GM19397 (cell line): ENCODE measurements at regions not wholly inside any gene's neighbourhood (a gene's known extent, or its start where the extent isn't known, plus 50 kb on each side); places are given as distances from the start of the nearest gene placed in this dataset.
"Not testable (repeated sequence)": the region's sequence is repeated elsewhere in the genome, so short reads cannot be mapped to it uniquely, and the experiment has no call there.

ENCODE experiments used
- ATAC-seq: cut with Tn5 transposase; IDR thresholded peaks from one replicate; pipeline ENCODE4 v1.9.1; 2021; ENCODE audit warnings: mild to moderate bottlenecking, moderate library complexity; ENCODE audit not compliant: unreplicated experiment

- ATAC-seq = no peak
Observed at GRCh38 chr18:66300141-66300540, 303.7 kb downstream of the CDH19 start.

- ATAC-seq = no peak
Observed at GRCh38 chr18:66280470-66280869, 323.4 kb downstream of the CDH19 start.

- no peak for ATAC-seq
Observed at GRCh38 chr18:66271962-66272361, 331.9 kb downstream of the CDH19 start.

- ATAC-seq = no peak
Observed at GRCh38 chr18:66264130-66264529, 339.8 kb downstream of the CDH19 start.

GRCh38 chr18:66254121-66254520, 349.8 kb downstream of the CDH19 start:
- ATAC-seq = no peak

GRCh38 chr18:66252703-66253102, 351.2 kb downstream of the CDH19 start:
- no peak for ATAC-seq

- no peak for ATAC-seq
Observed at GRCh38 chr18:66235206-66235605, 368.7 kb downstream of the CDH19 start.

- ATAC-seq = no peak
Observed at GRCh38 chr18:66226782-66227181, 377.1 kb downstream of the CDH19 start.

- ATAC-seq = not testable (repeated sequence)
Observed at GRCh38 chr18:66223317-66223716, 380.6 kb downstream of the CDH19 start.

GRCh38 chr18:66222174-66222573, 381.7 kb downstream of the CDH19 start:
- ATAC-seq = no peak

GRCh38 chr18:66219817-66220216, 384.1 kb downstream of the CDH19 start:
- ATAC-seq = no peak

GRCh38 chr18:66211749-66212148, 392.1 kb downstream of the CDH19 start:
- ATAC-seq = no peak

GRCh38 chr18:66210875-66211274, 393.0 kb downstream of the CDH19 start:
- ATAC-seq = no peak

- no peak for ATAC-seq
Observed at GRCh38 chr18:66209656-66210055, 394.2 kb downstream of the CDH19 start.

- no peak for ATAC-seq
Observed at GRCh38 chr18:66196805-66197204, 407.1 kb downstream of the CDH19 start.

- ATAC-seq = no peak
Observed at GRCh38 chr18:66193938-66194337, 410.0 kb downstream of the CDH19 start.

- ATAC-seq = no peak
Observed at GRCh38 chr18:66193394-66193793, 410.5 kb downstream of the CDH19 start.

- ATAC-seq = no peak
Observed at GRCh38 chr18:66168685-66169235, 417.9 kb downstream of the CDH7 start.

- no peak for ATAC-seq
Observed at GRCh38 chr18:66167829-66168684, 417.2 kb downstream of the CDH7 start.

GRCh38 chr18:66160007-66160406, 409.2 kb downstream of the CDH7 start:
- no peak for ATAC-seq

- no peak for ATAC-seq
Observed at GRCh38 chr18:66159451-66159850, 408.6 kb downstream of the CDH7 start.

- no peak for ATAC-seq
Observed at GRCh38 chr18:66156946-66157687, 406.3 kb downstream of the CDH7 start.
